ENCODE measurements at regions not wholly inside any gene's neighbourhood (a gene's known extent, or its start where the extent isn't known, plus 50 kb on each side); places are given as distances from the start of the nearest gene placed in this dataset.

DNA sequence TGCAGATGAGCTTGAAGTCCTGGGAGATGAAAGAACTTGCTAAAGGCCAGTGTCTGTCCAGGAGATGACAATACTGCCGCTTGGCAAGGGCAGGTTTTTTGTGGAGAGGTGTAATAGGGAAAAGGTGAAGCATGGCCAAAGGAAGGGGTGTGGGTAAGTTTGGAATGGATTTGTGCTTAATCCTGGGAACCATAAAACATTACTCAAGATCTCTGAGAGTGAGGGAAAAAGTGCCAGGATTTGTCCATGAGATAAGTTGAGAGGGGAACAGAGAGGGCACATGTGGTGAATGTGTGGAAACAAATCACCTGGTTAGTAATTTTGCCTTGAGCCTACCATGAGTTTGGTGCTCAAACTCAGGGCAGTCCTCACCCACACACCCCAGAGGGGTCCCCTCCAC, 108.8 kb upstream of the CD180 start (continued):
- no peak for TF ChIP-seq ZNF341 (tag by site-specific recombination; IDR thresholded peaks at IDR 0.05; ENCODE audit: low read depth)
- TF ChIP-seq ZBTB21 (tag by site-specific recombination; IDR thresholded peaks at IDR 0.05): no peak
- TF ChIP-seq ZNF211 (tag by site-specific recombination; IDR thresholded peaks at IDR 0.05; ENCODE audit: low read depth): no peak
- no peak for TF ChIP-seq ZFP37 (tag by site-specific recombination; IDR thresholded peaks at IDR 0.05)
- no peak for TF ChIP-seq REPIN1 (tag by site-specific recombination; IDR thresholded peaks at IDR 0.05; ENCODE audit: low read depth)
- no peak for TF ChIP-seq KLF8 (tag by site-specific recombination; IDR thresholded peaks at IDR 0.05)
- TF ChIP-seq, protein P1, sequence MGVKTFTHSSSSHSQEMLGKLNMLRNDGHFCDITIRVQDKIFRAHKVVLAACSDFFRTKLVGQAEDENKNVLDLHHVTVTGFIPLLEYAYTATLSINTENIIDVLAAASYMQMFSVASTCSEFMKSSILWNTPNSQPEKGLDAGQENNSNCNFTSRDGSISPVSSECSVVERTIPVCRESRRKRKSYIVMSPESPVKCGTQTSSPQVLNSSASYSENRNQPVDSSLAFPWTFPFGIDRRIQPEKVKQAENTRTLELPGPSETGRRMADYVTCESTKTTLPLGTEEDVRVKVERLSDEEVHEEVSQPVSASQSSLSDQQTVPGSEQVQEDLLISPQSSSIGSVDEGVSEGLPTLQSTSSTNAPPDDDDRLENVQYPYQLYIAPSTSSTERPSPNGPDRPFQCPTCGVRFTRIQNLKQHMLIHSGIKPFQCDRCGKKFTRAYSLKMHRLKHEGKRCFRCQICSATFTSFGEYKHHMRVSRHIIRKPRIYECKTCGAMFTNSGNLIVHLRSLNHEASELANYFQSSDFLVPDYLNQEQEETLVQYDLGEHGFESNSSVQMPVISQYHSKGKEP (tag by site-specific recombination; IDR thresholded peaks at IDR 0.05): no peak
- no peak for TF ChIP-seq ZNF324 (tag by site-specific recombination; IDR thresholded peaks at IDR 0.05)
- TF ChIP-seq, protein P2, sequence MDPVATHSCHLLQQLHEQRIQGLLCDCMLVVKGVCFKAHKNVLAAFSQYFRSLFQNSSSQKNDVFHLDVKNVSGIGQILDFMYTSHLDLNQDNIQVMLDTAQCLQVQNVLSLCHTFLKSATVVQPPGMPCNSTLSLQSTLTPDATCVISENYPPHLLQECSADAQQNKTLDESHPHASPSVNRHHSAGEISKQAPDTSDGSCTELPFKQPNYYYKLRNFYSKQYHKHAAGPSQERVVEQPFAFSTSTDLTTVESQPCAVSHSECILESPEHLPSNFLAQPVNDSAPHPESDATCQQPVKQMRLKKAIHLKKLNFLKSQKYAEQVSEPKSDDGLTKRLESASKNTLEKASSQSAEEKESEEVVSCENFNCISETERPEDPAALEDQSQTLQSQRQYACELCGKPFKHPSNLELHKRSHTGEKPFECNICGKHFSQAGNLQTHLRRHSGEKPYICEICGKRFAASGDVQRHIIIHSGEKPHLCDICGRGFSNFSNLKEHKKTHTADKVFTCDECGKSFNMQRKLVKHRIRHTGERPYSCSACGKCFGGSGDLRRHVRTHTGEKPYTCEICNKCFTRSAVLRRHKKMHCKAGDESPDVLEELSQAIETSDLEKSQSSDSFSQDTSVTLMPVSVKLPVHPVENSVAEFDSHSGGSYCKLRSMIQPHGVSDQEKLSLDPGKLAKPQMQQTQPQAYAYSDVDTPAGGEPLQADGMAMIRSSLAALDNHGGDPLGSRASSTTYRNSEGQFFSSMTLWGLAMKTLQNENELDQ (tag by site-specific recombination; IDR thresholded peaks at IDR 0.05; ENCODE audit: low read depth): no peak
- TF ChIP-seq, protein P3, sequence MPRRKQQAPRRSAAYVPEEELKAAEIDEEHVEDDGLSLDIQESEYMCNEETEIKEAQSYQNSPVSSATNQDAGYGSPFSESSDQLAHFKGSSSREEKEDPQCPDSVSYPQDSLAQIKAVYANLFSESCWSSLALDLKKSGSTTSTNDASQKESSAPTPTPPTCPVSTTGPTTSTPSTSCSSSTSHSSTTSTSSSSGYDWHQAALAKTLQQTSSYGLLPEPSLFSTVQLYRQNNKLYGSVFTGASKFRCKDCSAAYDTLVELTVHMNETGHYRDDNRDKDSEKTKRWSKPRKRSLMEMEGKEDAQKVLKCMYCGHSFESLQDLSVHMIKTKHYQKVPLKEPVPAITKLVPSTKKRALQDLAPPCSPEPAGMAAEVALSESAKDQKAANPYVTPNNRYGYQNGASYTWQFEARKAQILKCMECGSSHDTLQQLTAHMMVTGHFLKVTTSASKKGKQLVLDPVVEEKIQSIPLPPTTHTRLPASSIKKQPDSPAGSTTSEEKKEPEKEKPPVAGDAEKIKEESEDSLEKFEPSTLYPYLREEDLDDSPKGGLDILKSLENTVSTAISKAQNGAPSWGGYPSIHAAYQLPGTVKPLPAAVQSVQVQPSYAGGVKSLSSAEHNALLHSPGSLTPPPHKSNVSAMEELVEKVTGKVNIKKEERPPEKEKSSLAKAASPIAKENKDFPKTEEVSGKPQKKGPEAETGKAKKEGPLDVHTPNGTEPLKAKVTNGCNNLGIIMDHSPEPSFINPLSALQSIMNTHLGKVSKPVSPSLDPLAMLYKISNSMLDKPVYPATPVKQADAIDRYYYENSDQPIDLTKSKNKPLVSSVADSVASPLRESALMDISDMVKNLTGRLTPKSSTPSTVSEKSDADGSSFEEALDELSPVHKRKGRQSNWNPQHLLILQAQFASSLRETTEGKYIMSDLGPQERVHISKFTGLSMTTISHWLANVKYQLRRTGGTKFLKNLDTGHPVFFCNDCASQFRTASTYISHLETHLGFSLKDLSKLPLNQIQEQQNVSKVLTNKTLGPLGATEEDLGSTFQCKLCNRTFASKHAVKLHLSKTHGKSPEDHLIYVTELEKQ (tag by site-specific recombination; IDR thresholded peaks at IDR 0.05; ENCODE audit: borderline replicate concordance): no peak
- TF ChIP-seq ZNF747 (tag by site-specific recombination; IDR thresholded peaks at IDR 0.05): no peak

DNA sequence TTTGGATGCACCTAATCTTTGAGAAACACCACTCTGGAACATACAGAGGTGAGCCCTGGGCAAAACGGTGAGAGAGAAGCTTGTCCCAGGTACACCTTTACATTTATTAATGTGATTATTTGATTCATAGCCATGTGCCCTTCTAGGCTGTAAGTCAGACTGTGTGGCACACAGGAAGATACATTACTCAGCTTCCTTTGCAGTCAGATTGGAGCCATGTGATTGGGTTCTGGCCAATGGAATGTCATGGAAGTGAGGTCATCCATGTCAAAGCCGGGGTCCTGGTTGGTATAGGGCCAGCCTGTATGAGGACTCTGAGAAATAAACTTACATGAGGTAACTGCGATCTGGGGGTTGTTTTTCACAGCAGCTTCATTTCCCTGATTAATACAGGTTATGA, 106.8 kb upstream of the CD180 start:
- Histone ChIP-seq H3K4me1 (ENCODE audit: control insufficient read depth, insufficient read depth, low read length) (no peaks in the 10 kb centered on the region), H3K9me3 (ENCODE audit: control insufficient read depth, insufficient read depth, low read depth, low read length) (no peaks in the 10 kb centered on the region)

More for the DNA sequence above, 106.8 kb upstream of the CD180 start:
- ChIA-PET POLR2A (no interaction called here), CTCF (no interaction called here)
- TF ChIP-seq ZNF768 (tag by site-specific recombination; IDR thresholded peaks at IDR 0.05) (no peak), ZFP3 (tag by site-specific recombination; IDR thresholded peaks at IDR 0.05; ENCODE audit: low read depth) (no peak), TRIM28 (IDR thresholded peaks at IDR 0.05; ENCODE audit: borderline replicate concordance, low read length) (no peak), ZNF133 (tag by site-specific recombination; IDR thresholded peaks at IDR 0.05) (no peak), ZNF544 (tag by site-specific recombination; IDR thresholded peaks at IDR 0.05) (no peak)
- TF ChIP-seq, protein P4, sequence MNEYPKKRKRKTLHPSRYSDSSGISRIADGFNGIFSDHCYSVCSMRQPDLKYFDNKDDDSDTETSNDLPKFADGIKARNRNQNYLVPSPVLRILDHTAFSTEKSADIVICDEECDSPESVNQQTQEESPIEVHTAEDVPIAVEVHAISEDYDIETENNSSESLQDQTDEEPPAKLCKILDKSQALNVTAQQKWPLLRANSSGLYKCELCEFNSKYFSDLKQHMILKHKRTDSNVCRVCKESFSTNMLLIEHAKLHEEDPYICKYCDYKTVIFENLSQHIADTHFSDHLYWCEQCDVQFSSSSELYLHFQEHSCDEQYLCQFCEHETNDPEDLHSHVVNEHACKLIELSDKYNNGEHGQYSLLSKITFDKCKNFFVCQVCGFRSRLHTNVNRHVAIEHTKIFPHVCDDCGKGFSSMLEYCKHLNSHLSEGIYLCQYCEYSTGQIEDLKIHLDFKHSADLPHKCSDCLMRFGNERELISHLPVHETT (tag by site-specific recombination; IDR thresholded peaks at IDR 0.05): no peak
- TF ChIP-seq, protein P5, sequence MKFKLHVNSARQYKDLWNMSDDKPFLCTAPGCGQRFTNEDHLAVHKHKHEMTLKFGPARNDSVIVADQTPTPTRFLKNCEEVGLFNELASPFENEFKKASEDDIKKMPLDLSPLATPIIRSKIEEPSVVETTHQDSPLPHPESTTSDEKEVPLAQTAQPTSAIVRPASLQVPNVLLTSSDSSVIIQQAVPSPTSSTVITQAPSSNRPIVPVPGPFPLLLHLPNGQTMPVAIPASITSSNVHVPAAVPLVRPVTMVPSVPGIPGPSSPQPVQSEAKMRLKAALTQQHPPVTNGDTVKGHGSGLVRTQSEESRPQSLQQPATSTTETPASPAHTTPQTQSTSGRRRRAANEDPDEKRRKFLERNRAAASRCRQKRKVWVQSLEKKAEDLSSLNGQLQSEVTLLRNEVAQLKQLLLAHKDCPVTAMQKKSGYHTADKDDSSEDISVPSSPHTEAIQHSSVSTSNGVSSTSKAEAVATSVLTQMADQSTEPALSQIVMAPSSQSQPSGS (tag by site-specific recombination; IDR thresholded peaks at IDR 0.05; ENCODE audit: low read depth): 0 out of 2 replicates have a peak, but pooled peaks have one; percentile 22
- Histone ChIP-seq H3K27ac (ENCODE audit: extremely low read depth, low read depth, low read length) (no peak overlapping the region), H3K4me3 (ENCODE audit: low read depth, low read length) (no peak overlapping the region), H3K36me3 (ENCODE audit: control insufficient read depth in 2 of 2, insufficient read depth in 1 of 2, low read length in 2 of 2) (no peaks in the 10 kb centered on the region)

Data from HEK293 (cell line).